ENCODE measurements at regions not wholly inside any gene's neighbourhood (a gene's known extent, or its start where the extent isn't known, plus 50 kb on each side); places are given as distances from the start of the nearest gene placed in this dataset.

- 52% methylated on average over 3 of the region's 3 CpGs for WGBS (ENCODE audit: missing lambda C conversion rate)
- no peak for FAIRE-seq
- CTCF ChIA-PET = interaction anchor here (0.5 to 1.0 kb wide), 2 partner anchors 45 to 406 kb away, joined by 3 to 4 read pairs; no protein-coding TSS in a partner anchor
- no peak for ATAC-seq
- Histone ChIP-seq H3K4me3 (no peak overlapping the region), H3K9me3 (no peaks in the 10 kb centered on the region), H3K4me2 (no peak overlapping the region), H3K4me1 (no peaks in the 10 kb centered on the region), H3K27ac (no peak overlapping the region)
- POLR2A ChIA-PET = no interaction called here
- no peak for DNase-seq (ENCODE audit: low read depth in 1 of 2, low spot score in 1 of 2)
- TF ChIP-seq E2F6 (IDR thresholded peaks at IDR 0.05; ENCODE audit: borderline replicate concordance, low read depth) (no peak), TFCP2L1 (CRISPR knock-in tag; IDR thresholded peaks at IDR 0.05) (no peak), NR3C1 (IDR thresholded peaks at IDR 0.05) (no peak), SMC3 (IDR thresholded peaks at IDR 0.05) (no peak), BCL3 (IDR thresholded peaks at IDR 0.05) (no peak), HOXB13 (CRISPR knock-in tag; IDR thresholded peaks at IDR 0.05; ENCODE audit: low read depth) (no peak), RCOR1 (IDR thresholded peaks at IDR 0.05; ENCODE audit: low read depth, low read length) (no peak), RAD21 (conservative IDR thresholded peaks at IDR 0.05 in 1 of 2, IDR thresholded peaks at IDR 0.05 in 1 of 2) (no peak), HOXA7 (CRISPR knock-in tag; IDR thresholded peaks at IDR 0.05) (no peak), RFX5 (IDR thresholded peaks at IDR 0.05) (no peak), ZC3H11A (IDR thresholded peaks at IDR 0.05) (no peak), ZSCAN20 (CRISPR knock-in tag; IDR thresholded peaks at IDR 0.05) (no peak), PBX3 (IDR thresholded peaks at IDR 0.05) (no peak), NPAS2 (CRISPR knock-in tag; IDR thresholded peaks at IDR 0.05; ENCODE audit: borderline replicate concordance) (no peak)
- TF ChIP-seq, protein P1, sequence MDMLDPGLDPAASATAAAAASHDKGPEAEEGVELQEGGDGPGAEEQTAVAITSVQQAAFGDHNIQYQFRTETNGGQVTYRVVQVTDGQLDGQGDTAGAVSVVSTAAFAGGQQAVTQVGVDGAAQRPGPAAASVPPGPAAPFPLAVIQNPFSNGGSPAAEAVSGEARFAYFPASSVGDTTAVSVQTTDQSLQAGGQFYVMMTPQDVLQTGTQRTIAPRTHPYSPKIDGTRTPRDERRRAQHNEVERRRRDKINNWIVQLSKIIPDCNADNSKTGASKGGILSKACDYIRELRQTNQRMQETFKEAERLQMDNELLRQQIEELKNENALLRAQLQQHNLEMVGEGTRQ (IDR thresholded peaks at IDR 0.05) = no peak
- TF ChIP-seq, protein P2, sequence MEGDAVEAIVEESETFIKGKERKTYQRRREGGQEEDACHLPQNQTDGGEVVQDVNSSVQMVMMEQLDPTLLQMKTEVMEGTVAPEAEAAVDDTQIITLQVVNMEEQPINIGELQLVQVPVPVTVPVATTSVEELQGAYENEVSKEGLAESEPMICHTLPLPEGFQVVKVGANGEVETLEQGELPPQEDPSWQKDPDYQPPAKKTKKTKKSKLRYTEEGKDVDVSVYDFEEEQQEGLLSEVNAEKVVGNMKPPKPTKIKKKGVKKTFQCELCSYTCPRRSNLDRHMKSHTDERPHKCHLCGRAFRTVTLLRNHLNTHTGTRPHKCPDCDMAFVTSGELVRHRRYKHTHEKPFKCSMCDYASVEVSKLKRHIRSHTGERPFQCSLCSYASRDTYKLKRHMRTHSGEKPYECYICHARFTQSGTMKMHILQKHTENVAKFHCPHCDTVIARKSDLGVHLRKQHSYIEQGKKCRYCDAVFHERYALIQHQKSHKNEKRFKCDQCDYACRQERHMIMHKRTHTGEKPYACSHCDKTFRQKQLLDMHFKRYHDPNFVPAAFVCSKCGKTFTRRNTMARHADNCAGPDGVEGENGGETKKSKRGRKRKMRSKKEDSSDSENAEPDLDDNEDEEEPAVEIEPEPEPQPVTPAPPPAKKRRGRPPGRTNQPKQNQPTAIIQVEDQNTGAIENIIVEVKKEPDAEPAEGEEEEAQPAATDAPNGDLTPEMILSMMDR (IDR thresholded peaks at IDR 0.05) = no peak
Observed at GRCh38 chr17:71725811-71726210, 395.0 kb upstream of the SOX9 start.

DNA sequence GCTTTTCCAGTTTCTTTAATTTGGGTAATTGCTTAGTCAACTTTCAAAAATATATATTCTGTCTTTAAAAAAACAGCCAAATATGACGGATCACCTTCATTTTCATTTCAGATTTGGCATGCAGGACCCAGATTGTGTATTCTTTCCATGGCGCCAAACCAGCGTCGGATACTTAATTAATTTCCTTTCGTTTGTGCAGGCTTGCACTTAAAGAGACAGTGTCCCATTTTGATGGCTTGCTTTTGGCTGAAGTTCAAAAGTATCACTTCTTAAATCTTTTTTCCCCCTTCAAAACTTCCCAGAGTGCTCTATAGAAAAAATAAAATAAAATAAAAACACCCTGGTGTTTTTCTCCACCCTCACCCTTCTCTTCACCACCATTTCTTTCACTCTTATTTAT lies 394.5 kb upstream of the SOX9 start:
- Histone ChIP-seq H3K4me3 (no peak overlapping the region), H3K4me2 (no peak overlapping the region), H3K9me3 (no peaks in the 10 kb centered on the region), H3K4me1 (no peaks in the 10 kb centered on the region), H3K27ac (no peak overlapping the region)
- WGBS (ENCODE audit: missing lambda C conversion rate) = 37% methylated on average over 5 of the region's 5 CpGs
- POLR2A ChIA-PET = no interaction called here
- FAIRE-seq (no peak), DNase-seq (ENCODE audit: low read depth in 1 of 2, low spot score in 1 of 2) (no peak), ATAC-seq (no peak)
- CTCF ChIA-PET = interaction anchor here (1.0 kb wide), 1 partner anchor 46 kb away, joined by 4 read pairs; no protein-coding TSS in a partner anchor
- TF ChIP-seq RNF2 (IDR thresholded peaks at IDR 0.05; ENCODE audit: borderline replicate concordance, low read depth) (no peak), EHF (CRISPR knock-in tag; IDR thresholded peaks at IDR 0.05) (no peak), RCOR1 (IDR thresholded peaks at IDR 0.05; ENCODE audit: low read depth, low read length) (no peak), RARB (CRISPR knock-in tag; IDR thresholded peaks at IDR 0.05) (no peak), CBX2 (IDR thresholded peaks at IDR 0.05; ENCODE audit: borderline replicate concordance, low read depth) (no peak), CHD2 (IDR thresholded peaks at IDR 0.05; ENCODE audit: low read length, partially characterized antibody) (no peak), ZFP36 (IDR thresholded peaks at IDR 0.05; ENCODE audit: borderline replicate concordance, partially characterized antibody) (no peak), MAX (IDR thresholded peaks at IDR 0.05) (no peak), ESRRA (IDR thresholded peaks at IDR 0.05; ENCODE audit: borderline replicate concordance, low read length) (no peak), ZSCAN20 (CRISPR knock-in tag; IDR thresholded peaks at IDR 0.05) (no peak), HEYL (CRISPR knock-in tag; IDR thresholded peaks at IDR 0.05) (no peak), REST (IDR thresholded peaks at IDR 0.05) (no peak), POLR2A (IDR thresholded peaks at IDR 0.05; ENCODE audit: low read length) (no peak), BCL3 (IDR thresholded peaks at IDR 0.05) (no peak)
